GM21360 (cell line): ENCODE measurements at regions not wholly inside any gene's neighbourhood (a gene's known extent, or its start where the extent isn't known, plus 50 kb on each side); places are given as distances from the start of the nearest gene placed in this dataset.
"Not testable (repeated sequence)": the region's sequence is repeated elsewhere in the genome, so short reads cannot be mapped to it uniquely, and the experiment has no call there.

Source experiments
- ATAC-seq: cut with Tn5 transposase; IDR thresholded peaks from one replicate; pipeline ENCODE4 v1.9.1; 2021; ENCODE audit warnings: mild to moderate bottlenecking, moderate library complexity; ENCODE audit not compliant: unreplicated experiment

- no peak for ATAC-seq
Measured at GRCh38 chr20:51306081-51306480, 236.4 kb downstream of the NFATC2 start.

DNA sequence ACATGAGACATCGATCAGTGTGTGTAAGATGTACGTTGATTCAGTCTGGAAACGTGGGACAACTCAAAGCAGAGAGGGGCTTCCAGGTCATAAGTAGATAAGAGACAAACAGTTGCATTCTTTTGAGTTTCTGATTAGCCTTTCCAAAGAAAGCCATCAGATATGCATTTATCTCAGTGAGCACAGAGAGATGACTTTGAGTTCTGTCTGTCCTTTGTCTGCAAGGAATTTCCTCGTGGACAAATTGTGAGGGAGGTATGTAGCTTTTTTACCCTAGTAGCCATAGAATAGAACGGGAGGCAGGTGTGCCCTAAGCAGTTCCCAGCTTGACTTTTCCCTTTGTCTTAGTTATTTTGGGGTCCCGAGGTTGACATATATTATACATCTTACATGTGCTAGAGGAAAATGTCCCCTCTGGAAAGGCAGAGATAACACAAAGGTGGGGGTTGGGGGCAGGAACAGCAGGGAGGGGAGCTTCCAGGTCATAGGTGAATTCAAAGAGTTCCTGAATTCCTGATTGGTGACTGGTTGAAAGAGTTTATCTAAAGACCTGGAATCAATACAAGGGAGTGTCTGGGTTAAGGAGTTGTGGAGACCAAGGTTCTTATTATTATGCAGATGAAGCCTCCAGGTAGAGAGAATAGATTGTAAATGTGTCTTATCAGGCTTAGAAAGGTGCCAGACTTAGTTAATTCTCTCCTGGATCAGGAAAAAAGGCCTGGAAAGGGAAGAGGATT, 237.0 kb downstream of the NFATC2 start:
- ATAC-seq = no peak

DNA sequence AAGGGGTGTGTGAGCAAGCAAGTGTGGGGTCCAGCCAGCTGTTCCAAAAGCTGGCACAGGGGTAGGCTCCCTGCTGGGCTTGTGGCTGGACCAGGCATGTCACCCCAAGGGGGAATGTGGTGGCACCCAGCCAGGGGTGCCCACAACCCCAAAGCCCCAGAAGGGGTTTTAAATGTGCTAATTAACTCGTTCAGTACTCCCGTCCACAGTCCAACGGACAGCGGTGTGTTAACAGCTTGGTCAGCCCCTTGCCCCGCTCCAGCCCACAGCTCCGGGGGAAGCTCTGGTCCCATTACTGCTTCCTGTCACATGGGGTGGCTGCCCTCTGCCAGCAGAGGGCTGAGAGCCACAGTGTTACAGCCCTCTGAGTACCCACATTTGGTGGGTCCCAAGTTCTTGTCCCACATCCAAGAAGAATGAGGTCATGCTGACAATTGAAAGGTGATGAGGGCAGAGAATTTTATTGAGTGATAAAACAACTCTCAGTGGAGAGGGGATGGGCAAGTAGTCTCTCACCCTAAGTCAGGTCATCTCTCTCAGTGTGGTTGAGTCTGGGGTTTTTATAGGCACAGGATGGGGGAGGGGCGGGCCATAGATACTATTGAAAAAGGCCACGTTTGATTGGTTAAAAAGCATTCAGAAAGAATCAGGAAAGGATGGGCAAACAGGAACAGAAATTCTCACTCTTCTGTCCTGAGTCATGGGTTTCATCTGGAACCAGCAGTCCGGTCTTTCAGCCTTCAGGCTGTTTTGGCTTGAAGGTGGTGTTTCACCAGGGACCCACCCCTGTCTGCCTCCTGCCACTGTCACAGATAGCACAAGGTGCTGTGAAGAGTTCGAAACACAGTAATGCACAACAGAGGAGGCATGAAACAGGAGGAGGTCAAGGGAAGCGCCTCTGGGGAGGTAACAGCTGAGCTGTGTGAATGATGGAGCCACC, 238.5 kb downstream of the NFATC2 start:
- no peak for ATAC-seq

DNA sequence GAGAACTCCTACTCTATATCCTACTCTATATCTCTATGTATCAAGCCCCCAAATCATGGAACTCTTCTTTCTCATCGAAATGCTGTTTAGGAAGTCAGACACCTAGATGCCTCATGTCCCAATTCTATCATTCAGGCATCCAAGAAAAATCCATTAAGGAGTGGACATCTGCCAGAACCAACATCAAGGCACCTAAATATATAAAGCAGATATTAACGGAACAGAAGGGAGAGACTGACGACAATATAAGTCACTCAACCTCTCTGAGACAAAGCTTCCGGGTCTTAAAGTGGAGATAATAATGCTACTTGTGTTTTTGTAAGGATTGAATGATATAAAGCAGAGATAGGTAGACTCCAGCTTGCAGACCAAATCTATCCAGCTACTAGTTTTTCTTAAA, 241.5 kb downstream of the NFATC2 start:
- ATAC-seq = no peak

- ATAC-seq = no peak
Measured at GRCh38 chr20:51300104-51300503, 242.4 kb downstream of the NFATC2 start.

DNA sequence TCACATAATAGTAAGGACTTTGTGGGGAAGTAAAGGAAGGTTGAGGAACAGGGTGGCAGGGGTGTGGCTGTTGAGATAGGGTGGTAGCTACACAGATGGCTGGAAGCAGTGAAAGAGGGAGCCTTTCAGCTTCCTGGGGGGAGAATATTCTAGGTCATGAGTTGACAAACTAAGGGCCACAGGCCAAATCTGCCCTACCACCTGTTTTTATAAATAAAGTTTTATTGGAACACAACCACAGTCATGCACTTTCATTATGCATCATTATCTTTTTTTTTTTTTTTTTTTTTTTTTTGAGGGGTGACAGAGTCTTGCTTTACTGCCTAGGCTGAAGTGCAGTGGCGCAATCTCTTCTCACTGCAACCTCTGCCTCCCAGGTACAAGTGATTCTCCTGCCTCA, 243.1 kb downstream of the NFATC2 start:
- no peak for ATAC-seq

DNA sequence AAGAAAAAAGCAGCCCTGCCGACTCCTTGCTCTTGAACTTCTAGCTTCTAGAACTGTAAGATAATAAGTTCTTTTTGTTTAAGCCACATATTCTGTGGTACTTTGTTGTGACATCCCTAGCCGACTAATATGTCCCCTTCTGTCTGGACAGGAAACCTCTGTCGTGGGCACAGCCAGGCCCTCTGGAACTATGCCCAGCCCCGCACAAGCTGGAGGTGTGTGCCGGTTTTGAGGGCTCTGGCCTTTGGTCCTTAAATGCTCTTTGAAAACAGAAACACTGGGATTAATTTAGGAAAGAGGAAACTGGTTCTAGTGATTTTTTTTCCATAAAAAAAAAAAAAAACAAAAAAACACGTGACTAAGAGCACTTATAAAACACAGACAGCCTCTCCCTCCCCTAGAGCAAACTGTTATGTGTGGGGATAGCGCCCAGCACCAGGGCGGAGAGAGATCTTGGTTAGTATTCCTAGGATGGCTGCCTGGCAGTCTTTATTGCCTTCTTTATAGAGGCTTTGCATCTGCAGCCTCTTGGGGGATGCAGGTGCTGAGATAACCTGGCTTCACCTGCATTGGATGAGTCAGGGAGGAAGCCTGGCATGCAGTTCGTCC, 244.3 kb downstream of the NFATC2 start:
- no peak for ATAC-seq

- ATAC-seq = no peak
Measured at GRCh38 chr20:51287628-51288413, 254.7 kb downstream of the NFATC2 start.

- ATAC-seq = no peak
Measured at GRCh38 chr20:51286758-51287157, 255.8 kb downstream of the NFATC2 start.

GRCh38 chr20:51285684-51286083, 256.8 kb downstream of the NFATC2 start:
- no peak for ATAC-seq

- no peak for ATAC-seq
Measured at GRCh38 chr20:51284871-51285270, 257.6 kb downstream of the NFATC2 start.

DNA sequence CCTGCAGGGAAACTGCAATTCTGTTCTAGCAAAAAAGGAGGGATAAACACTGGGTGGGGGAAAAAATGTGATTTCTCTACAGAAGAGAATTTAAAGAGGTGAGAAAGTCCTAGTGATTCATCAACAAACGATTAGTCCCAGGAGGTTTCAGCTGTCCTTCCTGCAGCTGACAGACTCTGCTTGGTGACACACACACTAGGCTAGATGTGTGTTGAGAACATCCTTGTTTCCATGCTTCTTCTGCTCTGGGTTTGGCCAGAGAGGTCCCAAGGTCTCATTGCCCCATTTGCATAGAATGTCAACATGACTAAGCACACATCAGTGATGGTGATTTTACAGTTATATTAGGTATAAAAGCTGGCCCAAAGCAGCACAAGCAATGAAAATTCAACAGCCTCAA, 258.3 kb downstream of the NFATC2 start:
- ATAC-seq = no peak

DNA sequence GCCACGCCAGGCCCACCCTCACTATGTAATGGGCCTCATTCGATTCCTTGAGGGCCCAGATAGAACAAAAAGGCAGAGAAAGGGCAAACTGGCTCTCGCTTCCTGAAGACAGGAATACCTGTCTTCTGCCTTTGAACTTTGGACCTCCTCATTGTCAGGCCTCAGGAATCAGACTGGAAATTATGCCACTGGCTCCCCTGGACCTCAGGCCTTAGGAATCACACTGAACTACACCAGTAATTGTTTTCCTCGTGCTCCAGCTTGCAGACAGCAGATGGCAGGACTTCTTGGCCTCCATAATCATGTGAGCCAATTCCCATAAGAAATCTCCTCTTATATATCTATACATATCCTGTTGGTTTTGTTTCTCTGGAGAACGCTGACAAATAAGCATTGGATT, 258.6 kb upstream of the KCNG1 start:
- ATAC-seq = no peak

GRCh38 chr20:51280047-51280446, 257.1 kb upstream of the KCNG1 start:
- ATAC-seq = no peak

- no peak for ATAC-seq
Measured at GRCh38 chr20:51277961-51278360, 255.1 kb upstream of the KCNG1 start.

- no peak for ATAC-seq
Measured at GRCh38 chr20:51276296-51276695, 253.4 kb upstream of the KCNG1 start.

- ATAC-seq = no peak
Measured at GRCh38 chr20:51275826-51276225, 252.9 kb upstream of the KCNG1 start.

- no peak for ATAC-seq
Measured at GRCh38 chr20:51275181-51275580, 252.3 kb upstream of the KCNG1 start.

DNA sequence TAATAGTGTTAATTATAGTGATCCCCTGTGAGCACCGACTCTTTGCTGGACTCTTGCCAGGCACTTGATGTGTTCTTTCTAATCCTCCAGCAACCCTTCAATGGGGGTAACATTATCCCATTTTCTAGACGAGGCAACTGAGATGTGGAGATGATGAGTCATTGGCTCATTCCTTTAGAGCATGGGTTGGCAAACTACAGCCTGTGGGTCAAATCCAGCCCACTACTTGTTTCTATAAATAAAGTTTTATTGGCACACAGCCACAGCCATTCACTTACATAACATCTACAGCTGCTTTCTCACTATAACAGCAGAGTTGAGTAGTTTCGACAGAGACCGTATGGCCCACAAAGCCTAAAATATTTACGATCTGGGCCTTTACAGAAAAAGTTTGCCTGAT, 249.5 kb upstream of the KCNG1 start:
- no peak for ATAC-seq

DNA sequence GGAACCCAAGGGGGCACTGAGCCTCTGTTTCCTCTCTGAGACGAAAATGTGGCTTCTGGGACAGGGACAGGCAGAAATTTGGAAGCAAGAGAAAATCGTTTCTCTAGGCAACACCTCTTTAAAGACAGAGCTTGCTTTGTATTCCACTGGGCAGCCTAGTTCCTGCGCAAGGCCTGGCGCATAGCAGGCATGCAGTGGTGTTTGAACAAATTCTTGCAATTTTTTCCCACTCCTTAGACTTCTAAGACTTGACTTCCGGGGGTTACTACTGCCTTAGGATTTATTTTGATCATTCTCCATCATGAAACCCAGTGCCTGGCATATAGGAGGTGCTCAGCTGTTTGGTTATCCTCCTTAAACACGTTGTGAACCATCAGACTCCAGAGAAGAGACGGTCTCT, 249.0 kb upstream of the KCNG1 start:
- no peak for ATAC-seq

- not testable (repeated sequence) for ATAC-seq
Measured at GRCh38 chr20:51271289-51271688, 248.4 kb upstream of the KCNG1 start.
